ENCODE measurements at regions not wholly inside any gene's neighbourhood (a gene's known extent, or its start where the extent isn't known, plus 50 kb on each side); places are given as distances from the start of the nearest gene placed in this dataset.

GRCh38 chr19:30640252-30640965, 268.2 kb downstream of the ZNF536 start:
- no peak for TF ChIP-seq CTCF (conservative IDR thresholded peaks at IDR 0.05; ENCODE audit: low read depth, low read length)
- no peak for DNase-seq (ENCODE audit: low read depth)
- no peak overlapping the region for H3K4me3 ChIP-seq (ENCODE audit: low read length)

DNA sequence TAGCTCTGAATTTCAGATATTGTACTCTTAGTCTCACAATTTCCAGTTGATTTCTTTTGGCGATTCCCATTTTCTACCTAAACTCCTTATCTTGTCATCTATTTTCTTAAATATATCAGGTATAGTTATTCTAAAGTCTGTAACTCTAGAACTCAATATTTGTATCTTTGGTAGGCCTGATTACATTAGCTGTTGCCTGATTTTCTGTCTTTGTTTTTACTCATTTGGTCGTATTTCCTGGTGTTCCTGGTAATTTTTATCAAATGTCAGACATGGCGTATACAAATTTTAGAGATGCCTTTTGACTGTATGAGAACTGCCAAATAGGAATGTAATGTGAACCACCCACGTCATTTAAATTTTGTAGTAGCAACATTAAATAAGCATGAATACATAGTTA, 266.7 kb downstream of the ZNF536 start:
- TF ChIP-seq CTCF (conservative IDR thresholded peaks at IDR 0.05; ENCODE audit: low read depth, low read length), result no peak
- no peak for DNase-seq (ENCODE audit: low read depth)
- no peak overlapping the region for H3K4me3 ChIP-seq (ENCODE audit: low read length)

- no peak for TF ChIP-seq CTCF (conservative IDR thresholded peaks at IDR 0.05; ENCODE audit: low read depth, low read length)
- DNase-seq (ENCODE audit: low read depth), result no peak
- H3K4me3 ChIP-seq (ENCODE audit: low read length), result no peak overlapping the region
Measured at GRCh38 chr19:30637926-30638325, 265.7 kb downstream of the ZNF536 start.

DNA sequence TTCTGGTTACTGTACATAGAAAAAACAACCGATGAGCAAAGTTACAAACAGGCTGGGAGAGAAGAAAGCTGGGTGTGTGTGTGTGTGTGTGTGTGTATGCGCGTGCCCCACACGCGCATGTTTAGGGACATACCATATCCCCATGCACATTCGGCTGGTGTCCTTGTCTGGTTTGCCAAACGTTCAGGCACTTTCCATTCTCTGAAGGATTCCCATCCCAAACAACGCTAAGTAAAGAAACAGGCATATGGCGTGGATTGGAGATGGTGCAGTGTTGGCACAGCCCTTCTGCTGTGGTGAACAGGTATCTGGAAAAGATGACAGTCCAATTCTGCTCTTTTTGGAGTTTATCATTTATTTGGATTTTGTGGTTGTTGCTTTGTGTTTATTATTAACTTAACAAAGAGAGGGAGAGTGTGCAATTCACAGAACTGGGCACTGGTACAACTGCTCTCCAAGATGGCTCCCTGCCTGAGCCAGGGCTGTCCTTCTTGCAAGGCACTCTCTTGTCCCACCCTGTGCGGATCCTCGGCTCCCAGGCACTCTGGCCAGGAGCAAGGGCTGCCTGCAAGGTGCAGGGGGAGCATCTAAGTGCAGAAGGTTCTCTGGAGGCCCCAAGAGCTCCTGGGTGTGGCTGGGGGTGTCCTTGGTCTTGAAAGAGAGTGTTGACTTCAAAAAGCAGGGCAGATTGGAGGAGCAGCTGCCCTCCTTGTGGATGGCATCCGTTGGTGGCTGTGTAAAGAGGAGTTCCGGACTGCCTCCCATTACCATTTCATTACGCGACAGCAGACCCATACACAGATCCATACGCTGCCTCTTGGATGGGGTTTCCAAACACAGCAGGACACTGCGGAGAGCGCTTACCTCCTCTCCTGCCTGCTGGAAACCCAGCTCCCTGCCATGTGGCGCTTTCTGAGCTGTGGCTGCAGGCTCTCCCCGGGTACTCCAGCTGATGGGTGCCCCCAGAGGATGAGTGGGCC, 263.1 kb downstream of the ZNF536 start:
- H3K4me3 ChIP-seq (ENCODE audit: low read length), result no peak overlapping the region
- TF ChIP-seq CTCF (conservative IDR thresholded peaks at IDR 0.05; ENCODE audit: low read depth, low read length), result no peak
- DNase-seq (ENCODE audit: low read depth), result no peak

GRCh38 chr19:30634131-30634830, 262.1 kb downstream of the ZNF536 start:
- DNase-seq (ENCODE audit: low read depth), result no peak
- no peak overlapping the region for H3K4me3 ChIP-seq (ENCODE audit: low read length)
- no peak for TF ChIP-seq CTCF (conservative IDR thresholded peaks at IDR 0.05; ENCODE audit: low read depth, low read length)

- DNase-seq (ENCODE audit: low read depth), result no peak
- no peak overlapping the region for H3K4me3 ChIP-seq (ENCODE audit: low read length)
- TF ChIP-seq CTCF (conservative IDR thresholded peaks at IDR 0.05; ENCODE audit: low read depth, low read length), result no peak
Measured at GRCh38 chr19:30631033-30631370, 258.8 kb downstream of the ZNF536 start.
